Spleen (tissue), 11 donors: ENCODE measurements at regions not wholly inside any gene's neighbourhood (a gene's known extent, or its start where the extent isn't known, plus 50 kb on each side); places are given as distances from the start of the nearest gene placed in this dataset.

Experiments used
- DNase-seq: peaks from one replicate; pipeline ENCODE4 v3.0.0-alpha.2; 2020
- H3K27ac ChIP-seq, 8 donors: fragments of 200-600 bp; sonication (generic) in 7 of 8; 1 replicate in 4 of 8; 2 replicates in 4 of 8; pipeline versions ENCODE4 v1.5.0 to v1.8.0; 2016 to 2021; ENCODE audit warnings: inconsistent platforms in 4 of 8, mild to moderate bottlenecking in 4 of 8, moderate library complexity in 1 of 8
- H3K27me3 ChIP-seq, 7 donors: fragments of 200-600 bp; sonication (generic) in 6 of 7; replicated peaks in 1 of 7; 1 replicate in 4 of 7; 2 replicates in 3 of 7; pipeline versions ENCODE4 v1.5.0 to v1.8.0; 2016 to 2021; ENCODE audit warnings: inconsistent platforms in 3 of 7, mild to moderate bottlenecking in 1 of 7
- H3K36me3 ChIP-seq, 6 donors: fragments of 200-600 bp; sonication (generic) in 5 of 6; 1 replicate in 4 of 6; 2 replicates in 2 of 6; pipeline versions ENCODE4 v1.5.0 to v1.8.0; 2016 to 2021; ENCODE audit warnings: inconsistent platforms in 2 of 6
- H3K4me1 ChIP-seq, 6 donors: fragments of 200-600 bp; sonication (generic) in 5 of 6; 1 replicate in 3 of 6; 2 replicates in 3 of 6; pipeline versions ENCODE4 v1.5.0 to v1.8.0; 2016 to 2021; ENCODE audit warnings: inconsistent platforms in 3 of 6
- H3K4me3 ChIP-seq, 8 donors: fragments of 200-600 bp; sonication (generic) in 7 of 8; 1 replicate in 4 of 8; 2 replicates in 4 of 8; pipeline versions ENCODE4 v1.5.0 to v1.8.0; 2016 to 2021; ENCODE audit warnings: inconsistent platforms in 4 of 8, mild to moderate bottlenecking in 4 of 8, moderate library complexity in 2 of 8
- H3K9me3 ChIP-seq, 8 donors: fragments of 200-600 bp; sonication (generic) in 7 of 8; 1 replicate in 4 of 8; 2 replicates in 4 of 8; pipeline versions ENCODE4 v1.5.0 to v1.8.0; 2016 to 2021; ENCODE audit warnings: inconsistent platforms in 4 of 8
- POLR2A ChIP-seq, 3 donors: fragments of 450-650 bp; IDR thresholded peaks; one replicate each; pipeline ENCODE4 v1.5.1; 2017; ENCODE audit warnings: antibody characterized with exemption in 3 of 3, mild to moderate bottlenecking in 1 of 3
- POLR2AphosphoS5 ChIP-seq, 3 donors: sonication (generic); formaldehyde crosslinking; IDR thresholded peaks; one replicate each; pipeline ENCODE4 v1.5.1; 2017; ENCODE audit warnings: antibody characterized with exemption in 3 of 3
- WGBS, 5 donors: extraction: QIAGEN DNeasy Blood & Tissue Kit in 3 of 5; methylation state at CpG; one replicate each; pipeline versions ENCODE4 v1.1.5 to v1.1.7; 2013 to 2018; 5-methylcytosine and 5-hydroxymethylcytosine counted together
- intact Hi-C: fragments of 100-400 bp; cut with DNase I; formaldehyde crosslinking; loops from one replicate; pipeline ENCODE4 v1.15.0; 2023; ENCODE audit warnings: low total_unique reads
- TF ChIP-seq, protein P1 (sequence below), 11 experiments: fragments of 200-600 bp in 7 of 11; fragments of 450-650 bp in 4 of 11; sonication (generic) in 4 of 11; IDR thresholded peaks in 8 of 11; conservative IDR thresholded peaks in 3 of 11; 1 replicate in 7 of 11; 2 replicates in 4 of 11; pipeline versions ENCODE4 v1.4.0 to v1.8.0; 2016 to 2021; ENCODE audit warnings: antibody characterized with exemption in 11 of 11, inconsistent platforms in 4 of 11, mild to moderate bottlenecking in 1 of 11
- donor health status: healthy with polysubstance abuse.
- donor health status: DM: no; HTN: no; CAD: no; lungs with moderate emphysema.
- donor health status: DM: no; HTN: no; CAD: no.
- donor health status: Bipolar disorder and iron deficiency.
- donor health status: healthy.
- donor health status: DM: no; HTN: no; CAD: no.
- donor health status: DM: yes; HTN: yes; CAD: no.

GRCh38 chr5:30932273-30933017 lies 261.0 kb upstream of the CDH6 start:
- Histone ChIP-seq H3K36me3 (no peaks in the 10 kb centered on the region), H3K9me3 (peaks cover 0 to 6% (median 0%) of the 10 kb centered on the region in 8 donors), H3K27ac (no peak overlapping the region), H3K27me3 (no peaks in the 10 kb centered on the region), H3K4me3 (no peak overlapping the region), H3K4me1 (no peaks in the 10 kb centered on the region)
- no peak for DNase-seq
- intact Hi-C loops, result no loop called here
- TF ChIP-seq, protein P1, sequence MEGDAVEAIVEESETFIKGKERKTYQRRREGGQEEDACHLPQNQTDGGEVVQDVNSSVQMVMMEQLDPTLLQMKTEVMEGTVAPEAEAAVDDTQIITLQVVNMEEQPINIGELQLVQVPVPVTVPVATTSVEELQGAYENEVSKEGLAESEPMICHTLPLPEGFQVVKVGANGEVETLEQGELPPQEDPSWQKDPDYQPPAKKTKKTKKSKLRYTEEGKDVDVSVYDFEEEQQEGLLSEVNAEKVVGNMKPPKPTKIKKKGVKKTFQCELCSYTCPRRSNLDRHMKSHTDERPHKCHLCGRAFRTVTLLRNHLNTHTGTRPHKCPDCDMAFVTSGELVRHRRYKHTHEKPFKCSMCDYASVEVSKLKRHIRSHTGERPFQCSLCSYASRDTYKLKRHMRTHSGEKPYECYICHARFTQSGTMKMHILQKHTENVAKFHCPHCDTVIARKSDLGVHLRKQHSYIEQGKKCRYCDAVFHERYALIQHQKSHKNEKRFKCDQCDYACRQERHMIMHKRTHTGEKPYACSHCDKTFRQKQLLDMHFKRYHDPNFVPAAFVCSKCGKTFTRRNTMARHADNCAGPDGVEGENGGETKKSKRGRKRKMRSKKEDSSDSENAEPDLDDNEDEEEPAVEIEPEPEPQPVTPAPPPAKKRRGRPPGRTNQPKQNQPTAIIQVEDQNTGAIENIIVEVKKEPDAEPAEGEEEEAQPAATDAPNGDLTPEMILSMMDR (IDR thresholded peaks at IDR 0.05 in 8 of 11, conservative IDR thresholded peaks at IDR 0.05 in 3 of 11), result no peak
- TF ChIP-seq POLR2AphosphoS5 (IDR thresholded peaks at IDR 0.05), result no peak
- 72 to 78% (median 75%) methylated on average over 4 of the region's 4 CpGs for WGBS, 5 donors

GRCh38 chr5:30930736-30931135 lies 262.8 kb upstream of the CDH6 start:
- no peak for DNase-seq
- H3K4me3 ChIP-seq, result no peak overlapping the region
- H3K36me3 ChIP-seq, result no peaks in the 10 kb centered on the region
- H3K27me3 ChIP-seq, result no peaks in the 10 kb centered on the region
- no peak overlapping the region for H3K27ac ChIP-seq
- TF ChIP-seq POLR2AphosphoS5 (IDR thresholded peaks at IDR 0.05) (no peak), POLR2A (IDR thresholded peaks at IDR 0.05) (no peak)
- TF ChIP-seq, protein P1 (IDR thresholded peaks at IDR 0.05 in 8 of 11, conservative IDR thresholded peaks at IDR 0.05 in 3 of 11), result no peak
- intact Hi-C loops, result no loop called here
- peaks cover 0 to 6% (median 0%) of the 10 kb centered on the region in 8 donors for H3K9me3 ChIP-seq
- H3K4me1 ChIP-seq, result no peaks in the 10 kb centered on the region
- 54 to 82% (median 66%) methylated on average over 2 of the region's 2 CpGs for WGBS, 5 donors

DNA sequence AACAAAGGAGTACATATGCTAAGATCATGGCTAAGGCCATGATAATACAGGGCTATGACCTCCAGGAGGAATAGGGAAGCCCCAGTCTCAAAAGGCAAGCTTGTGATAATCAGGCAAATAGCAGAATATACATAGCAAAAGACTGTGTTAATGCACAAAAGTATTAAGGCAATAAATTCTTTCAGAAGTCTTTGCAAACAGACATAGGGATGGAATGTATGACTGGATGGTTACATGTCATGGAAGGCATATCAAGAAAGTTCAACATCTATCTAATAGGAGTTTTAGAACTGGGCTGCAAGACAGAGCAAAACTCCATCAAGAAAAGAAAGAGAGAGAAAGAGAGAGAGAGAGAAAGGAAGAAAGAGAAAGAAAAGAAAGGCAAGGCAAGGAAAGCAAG lies 264.5 kb upstream of the CDH6 start:
- Histone ChIP-seq H3K27me3 (no peaks in the 10 kb centered on the region), H3K9me3 (peaks cover 0 to 8% (median 3%) of the 10 kb centered on the region in 8 donors), H3K4me1 (no peaks in the 10 kb centered on the region), H3K4me3 (no peak overlapping the region), H3K27ac (no peak overlapping the region), H3K36me3 (no peaks in the 10 kb centered on the region)
- intact Hi-C loops, result no loop called here
- TF ChIP-seq POLR2A (IDR thresholded peaks at IDR 0.05) (no peak), POLR2AphosphoS5 (IDR thresholded peaks at IDR 0.05) (no peak)
- TF ChIP-seq, protein P1 (IDR thresholded peaks at IDR 0.05 in 8 of 11, conservative IDR thresholded peaks at IDR 0.05 in 3 of 11), result no peak
- DNase-seq, result no peak

- no peak overlapping the region for H3K4me3 ChIP-seq
- peaks cover 0 to 16% (median 5%) of the 10 kb centered on the region in 8 donors for H3K9me3 ChIP-seq
- WGBS, 5 donors, result 89 to 97% (median 92%) methylated on average over 3 of the region's 3 CpGs
- intact Hi-C loops, result no loop called here
- no peak for TF ChIP-seq POLR2A (IDR thresholded peaks at IDR 0.05)
- no peaks in the 10 kb centered on the region for H3K36me3 ChIP-seq
- H3K4me1 ChIP-seq, result no peaks in the 10 kb centered on the region
- no peaks in the 10 kb centered on the region for H3K27me3 ChIP-seq
- no peak for DNase-seq
- no peak overlapping the region for H3K27ac ChIP-seq
These were observed 267.3 kb upstream of the CDH6 start for GRCh38 chr5:30926218-30926617.
